ENCODE measurements at regions not wholly inside any gene's neighbourhood (a gene's known extent, or its start where the extent isn't known, plus 50 kb on each side); places are given as distances from the start of the nearest gene placed in this dataset.

DNA sequence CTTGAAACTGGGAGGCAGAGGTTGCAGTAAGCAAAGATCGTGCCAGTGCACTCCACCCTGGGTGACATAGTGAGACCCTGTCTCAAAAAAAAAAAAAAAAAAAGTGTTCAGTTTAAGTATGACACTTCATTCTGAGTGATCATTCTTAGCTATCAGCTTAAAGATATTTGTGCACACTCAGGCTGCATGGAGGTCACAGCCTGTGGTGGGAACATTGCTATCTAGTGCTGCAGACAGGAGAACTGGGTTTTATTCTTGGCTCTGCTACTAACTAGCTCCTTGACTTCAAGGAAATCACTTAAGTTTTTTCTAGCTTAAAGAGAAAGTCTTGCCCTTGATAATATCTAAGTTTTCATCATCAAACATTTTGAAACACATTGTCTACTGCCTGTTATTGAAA lies 391.3 kb upstream of the CDH7 start:
- TF ChIP-seq CTCF (IDR thresholded peaks at IDR 0.05) = no peak

DNA sequence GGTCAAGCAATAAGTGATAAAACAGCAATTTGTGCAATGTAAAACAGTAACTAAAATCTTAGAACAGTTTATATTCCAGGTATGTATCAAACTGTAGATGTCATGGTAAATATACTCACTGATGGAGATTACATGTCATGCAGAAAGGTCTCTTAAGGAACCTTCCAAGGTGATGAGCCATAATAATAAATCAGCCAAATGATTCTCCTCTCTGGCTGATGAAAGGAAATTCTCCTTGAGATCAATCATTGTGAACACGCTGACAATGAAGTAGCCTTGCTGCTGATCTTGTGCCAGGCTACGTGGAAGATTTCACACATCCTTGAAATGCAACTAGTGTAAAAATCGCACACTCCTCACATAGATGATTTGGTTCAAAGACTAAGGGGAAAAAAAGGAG lies 392.5 kb upstream of the CDH7 start:
- no peak for TF ChIP-seq CTCF (IDR thresholded peaks at IDR 0.05)

DNA sequence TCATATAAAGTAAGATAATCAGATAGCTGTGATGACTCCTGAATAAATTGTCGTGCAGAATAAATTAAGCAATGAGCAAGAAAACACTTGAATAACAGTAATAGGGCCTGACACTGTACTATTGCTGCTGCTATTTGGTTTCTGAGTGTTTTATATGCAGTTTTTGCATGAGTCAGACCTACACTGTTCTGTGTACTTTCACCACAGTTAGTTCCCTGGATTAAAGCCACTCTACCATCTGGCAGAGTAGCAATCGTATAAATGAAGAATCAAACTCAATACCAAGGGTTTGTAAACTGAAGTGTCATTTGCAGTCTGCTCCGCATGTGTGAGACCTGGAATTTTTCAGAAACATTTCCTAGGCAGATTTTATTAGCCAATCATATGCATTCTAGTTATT lies 398.6 kb upstream of the CDH7 start:
- no peak for TF ChIP-seq CTCF (IDR thresholded peaks at IDR 0.05)

DNA sequence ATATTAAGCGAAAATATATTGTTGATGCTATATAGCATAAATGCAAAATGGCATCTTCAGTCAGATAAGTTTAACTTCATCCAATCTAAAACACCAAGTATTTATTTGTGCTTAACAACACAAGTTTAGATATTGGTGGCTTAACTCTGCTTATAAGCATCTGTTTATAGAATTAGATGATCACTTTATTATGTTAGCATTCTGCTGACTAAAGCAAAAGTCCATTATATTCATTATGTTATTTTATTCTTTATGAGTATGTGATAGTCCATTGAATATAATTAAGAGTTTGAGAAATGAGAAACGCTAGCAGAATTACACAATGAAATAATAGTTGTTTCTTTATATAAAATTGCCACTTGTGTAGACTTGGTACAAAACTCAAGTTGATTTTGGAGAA lies 401.2 kb upstream of the CDH7 start:
- TF ChIP-seq CTCF (IDR thresholded peaks at IDR 0.05) = no peak

- no peak for TF ChIP-seq CTCF (IDR thresholded peaks at IDR 0.05)
Measured at GRCh38 chr18:65347446-65347845, 403.4 kb upstream of the CDH7 start.

DNA sequence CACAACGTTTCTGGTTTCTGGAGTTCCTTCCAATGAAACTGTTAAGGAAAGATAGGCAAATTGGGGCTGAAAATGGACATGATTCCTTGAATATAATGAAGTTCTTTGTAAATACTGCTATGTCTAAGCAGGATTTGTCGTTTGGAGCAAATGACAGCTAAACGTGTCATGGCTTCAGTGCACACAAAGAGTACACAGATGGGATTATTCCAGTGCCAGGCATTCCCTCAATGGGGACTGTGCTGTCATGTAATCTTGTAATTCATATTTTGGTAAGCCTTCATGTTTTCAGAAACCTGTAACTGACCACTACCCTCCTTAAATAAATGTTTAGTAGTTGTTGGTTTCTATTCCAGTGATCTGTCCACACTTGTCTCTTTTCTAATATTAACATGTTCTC lies 404.7 kb upstream of the CDH7 start:
- no peak for TF ChIP-seq CTCF (IDR thresholded peaks at IDR 0.05)

DNA sequence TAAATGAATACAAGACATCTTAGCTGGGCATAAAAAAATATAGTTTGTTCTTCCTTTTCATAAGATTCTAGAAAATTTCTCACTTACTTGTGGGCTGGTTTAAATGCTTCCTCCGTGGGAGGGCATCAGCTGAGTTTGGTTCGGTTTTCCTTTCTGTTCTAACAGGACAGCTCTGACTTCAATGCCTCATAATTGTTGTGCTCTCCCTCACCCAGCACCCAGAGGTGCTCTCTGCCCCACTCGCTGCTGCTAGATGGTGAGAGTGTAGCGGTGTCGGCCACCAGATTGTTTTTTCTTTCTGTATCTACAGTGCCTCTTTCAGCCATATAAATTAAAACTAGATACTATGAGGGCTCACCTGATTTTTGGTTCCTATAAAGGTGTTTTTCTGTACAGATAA lies 407.2 kb upstream of the CDH7 start:
- no peak for TF ChIP-seq CTCF (IDR thresholded peaks at IDR 0.05)

DNA sequence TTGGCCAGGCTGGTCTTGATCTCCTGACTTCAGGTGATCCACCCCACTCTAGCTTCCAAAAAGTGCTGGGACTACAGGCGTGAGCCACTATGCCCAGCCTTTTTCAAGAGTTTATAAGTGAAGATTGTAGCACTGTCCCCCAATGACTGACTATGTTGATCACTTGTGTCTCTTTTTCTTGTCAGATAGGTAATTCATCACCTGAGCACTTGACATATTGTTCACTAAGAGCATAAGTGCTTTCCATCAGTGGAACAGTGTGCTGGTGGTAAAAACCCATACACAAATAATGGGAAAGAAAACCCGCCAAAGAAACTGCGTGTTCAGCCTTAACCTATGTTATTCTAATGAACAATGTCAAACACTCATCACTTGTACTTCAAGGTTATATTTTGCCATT lies 414.4 kb upstream of the CDH7 start:
- TF ChIP-seq CTCF (IDR thresholded peaks at IDR 0.05) = no peak
